ENCODE measurements at regions not wholly inside any gene's neighbourhood (a gene's known extent, or its start where the extent isn't known, plus 50 kb on each side); places are given as distances from the start of the nearest gene placed in this dataset.

DNA sequence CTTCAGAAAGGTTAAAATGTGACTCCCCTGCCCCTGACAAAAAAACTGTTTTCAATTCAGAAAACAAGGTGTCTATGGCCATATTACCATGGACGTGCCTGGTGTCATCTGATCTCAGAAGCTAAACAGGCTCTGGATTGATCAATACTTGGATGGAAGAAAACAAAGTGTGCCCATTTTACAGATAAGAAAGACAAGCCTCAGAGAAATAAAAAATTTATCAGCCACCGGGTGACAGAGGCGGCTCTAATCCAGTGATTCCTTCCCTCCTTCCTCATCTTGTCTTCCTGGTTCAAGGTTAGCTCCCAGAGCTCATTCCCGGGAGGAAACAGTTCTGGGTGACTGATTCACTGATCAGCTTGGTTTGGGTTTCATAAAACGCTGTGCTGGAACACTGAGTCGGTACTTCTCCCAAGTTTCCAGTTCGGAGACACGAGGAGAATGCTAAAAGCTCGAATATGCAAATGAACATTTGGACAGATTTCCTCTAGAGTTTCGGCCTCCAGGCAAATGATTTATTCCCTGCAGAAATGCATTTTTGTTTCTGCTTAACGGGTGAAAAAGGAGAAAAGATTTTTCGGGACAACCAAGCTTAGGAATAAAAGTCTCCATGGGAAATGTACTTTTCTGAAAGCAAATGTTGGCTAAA, 211.2 kb downstream of the UQCRFS1 start:
- peaks cover 6 to 16% (median 14%) of the 10 kb centered on the region in 3 experiments; a peak in 5 of 7 replicates for H3K36me3 Mint-ChIP-seq (ENCODE audit: insufficient read depth in 1 of 3, low read depth in 3 of 3)
- no peak overlapping the region for H2AFZ ChIP-seq (ENCODE audit: low read length)

More for the DNA sequence above, 211.2 kb downstream of the UQCRFS1 start:
- Histone ChIP-seq H3K56ac (ENCODE audit: insufficient read length, low read depth, low read length) (no peak overlapping the region), H3K79me2 (ENCODE audit: insufficient read depth, low read length) (no peaks in the 10 kb centered on the region), H4K8ac (replicated peaks; ENCODE audit: insufficient read length, low read depth, low read length) (no peak overlapping the region), H2BK20ac (ENCODE audit: low read depth, low read length, poor library complexity, severe bottlenecking) (no peak overlapping the region), H4K20me1 (ENCODE audit: control insufficient read depth, insufficient read depth, insufficient read length) (no peaks in the 10 kb centered on the region), H2BK12ac (ENCODE audit: insufficient read length, low read depth, low read length) (no peak overlapping the region), H3K9me3 (ENCODE audit: control insufficient read depth, low read depth, low read length) (peaks cover 8% of the 10 kb centered on the region), H3K23me2 (ENCODE audit: insufficient read length, low read depth, low read length, poor library complexity, severe bottlenecking) (no peaks in the 10 kb centered on the region), H3K27me3 (ENCODE audit: insufficient read depth, low read length) (no peaks in the 10 kb centered on the region), H3K4me2 (ENCODE audit: insufficient read depth, insufficient read length, low read length) (no peak overlapping the region), H3K4ac (ENCODE audit: low read depth, low read length) (no peak overlapping the region), H3K27ac (ENCODE audit: insufficient read length, low read depth, low read length) (no peak overlapping the region), H3K9ac (ENCODE audit: extremely low read depth, insufficient read length, low read length) (no peak overlapping the region), H2BK5ac (ENCODE audit: insufficient read length, low read length) (no peak overlapping the region), H3T11ph (ENCODE audit: low read length) (no peak overlapping the region), H3K23ac (ENCODE audit: insufficient read length, low read depth, low read length) (no peak overlapping the region), H2BK15ac (ENCODE audit: low read depth, low read length) (no peak overlapping the region), H3K4me1 (ENCODE audit: insufficient read depth, low read length) (no peaks in the 10 kb centered on the region; the same call in 1 of the 2 replicates), H2BK120ac (ENCODE audit: low read depth, low read length, poor library complexity, severe bottlenecking) (no peak overlapping the region), H2AK5ac (ENCODE audit: insufficient read length, low read length) (no peak overlapping the region), H3K18ac (ENCODE audit: insufficient read length, low read depth, low read length) (no peak overlapping the region), H3K14ac (ENCODE audit: insufficient read depth, low read length) (no peak overlapping the region), H4K5ac (ENCODE audit: insufficient read length, low read depth, low read length) (no peak overlapping the region), H3K79me1 (ENCODE audit: insufficient read depth, low read depth, low read length, poor library complexity, severe bottlenecking) (no peaks in the 10 kb centered on the region), H4K91ac (ENCODE audit: insufficient read length, low read depth, low read length) (no peak overlapping the region)
- Mint-ChIP-seq H3K4me3 (no peak overlapping the region), H3K4me1 (peaks cover 24 to 31% of the 10 kb centered on the region in 2 experiments), H3K27me3 (ENCODE audit: low read depth) (peaks cover 2% of the 10 kb centered on the region), H3K9me3 (peaks cover 18 to 26% of the 10 kb centered on the region in 2 experiments), H3K27ac (no peak overlapping the region)
- TF ChIP-seq, protein P1, sequence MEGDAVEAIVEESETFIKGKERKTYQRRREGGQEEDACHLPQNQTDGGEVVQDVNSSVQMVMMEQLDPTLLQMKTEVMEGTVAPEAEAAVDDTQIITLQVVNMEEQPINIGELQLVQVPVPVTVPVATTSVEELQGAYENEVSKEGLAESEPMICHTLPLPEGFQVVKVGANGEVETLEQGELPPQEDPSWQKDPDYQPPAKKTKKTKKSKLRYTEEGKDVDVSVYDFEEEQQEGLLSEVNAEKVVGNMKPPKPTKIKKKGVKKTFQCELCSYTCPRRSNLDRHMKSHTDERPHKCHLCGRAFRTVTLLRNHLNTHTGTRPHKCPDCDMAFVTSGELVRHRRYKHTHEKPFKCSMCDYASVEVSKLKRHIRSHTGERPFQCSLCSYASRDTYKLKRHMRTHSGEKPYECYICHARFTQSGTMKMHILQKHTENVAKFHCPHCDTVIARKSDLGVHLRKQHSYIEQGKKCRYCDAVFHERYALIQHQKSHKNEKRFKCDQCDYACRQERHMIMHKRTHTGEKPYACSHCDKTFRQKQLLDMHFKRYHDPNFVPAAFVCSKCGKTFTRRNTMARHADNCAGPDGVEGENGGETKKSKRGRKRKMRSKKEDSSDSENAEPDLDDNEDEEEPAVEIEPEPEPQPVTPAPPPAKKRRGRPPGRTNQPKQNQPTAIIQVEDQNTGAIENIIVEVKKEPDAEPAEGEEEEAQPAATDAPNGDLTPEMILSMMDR (conservative IDR thresholded peaks at IDR 0.05) = no peak
- no CpG with 5 or more reads among the region's 12 CpGs for WGBS (ENCODE audit: extremely low coverage, insufficient read length, low lambda C conversion rate)
- no peak for DNase-seq
